Stimulated activated naive B cell treated with anti-CD40 and anti-IgM and Interleukin-4, amounts not matched to agents 10 μg/mL and 1 μg/mL and 100 μg/mL, for 72 hours (primary cell): ENCODE measurements at regions not wholly inside any gene's neighbourhood (a gene's known extent, or its start where the extent isn't known, plus 50 kb on each side); places are given as distances from the start of the nearest gene placed in this dataset.

Source experiments
- ATAC-seq, 2 donors: fragments of 150-1000 bp; cut with Tn5 transposase; replicated peaks; 2 replicates each; pipeline ENCODE4 v1.10.0; 2021; ENCODE audit warnings: moderate library complexity in 1 of 2
- DNase-seq: peaks from one replicate; pipeline ENCODE4 v3.0.0; 2021
- H3K27ac Mint-ChIP-seq: one replicate; pipeline ENCODE4 v1.8.0; 2022; ENCODE audit warnings: mild to moderate bottlenecking, mixed read lengths
- H3K27me3 Mint-ChIP-seq, 2 donors: one replicate each; pipeline ENCODE4 v1.8.0; 2022; ENCODE audit warnings: mixed read lengths in 2 of 2
- H3K36me3 Mint-ChIP-seq, 2 donors: one replicate each; pipeline ENCODE4 v1.8.0; 2022; ENCODE audit warnings: mixed read lengths in 2 of 2, mild to moderate bottlenecking in 1 of 2
- H3K4me1 Mint-ChIP-seq, 2 donors: one replicate each; pipeline ENCODE4 v1.8.0; 2022; ENCODE audit warnings: mixed read lengths in 2 of 2, mild to moderate bottlenecking in 1 of 2
- H3K4me3 Mint-ChIP-seq, 2 donors: one replicate each; pipeline ENCODE4 v1.8.0; 2022; ENCODE audit warnings: mild to moderate bottlenecking in 2 of 2, mixed read lengths in 2 of 2, moderate library complexity in 1 of 2
- H3K9me3 Mint-ChIP-seq, 2 donors: one replicate each; pipeline ENCODE4 v1.8.0; 2022; ENCODE audit warnings: mixed read lengths in 2 of 2, mild to moderate bottlenecking in 1 of 2

DNA sequence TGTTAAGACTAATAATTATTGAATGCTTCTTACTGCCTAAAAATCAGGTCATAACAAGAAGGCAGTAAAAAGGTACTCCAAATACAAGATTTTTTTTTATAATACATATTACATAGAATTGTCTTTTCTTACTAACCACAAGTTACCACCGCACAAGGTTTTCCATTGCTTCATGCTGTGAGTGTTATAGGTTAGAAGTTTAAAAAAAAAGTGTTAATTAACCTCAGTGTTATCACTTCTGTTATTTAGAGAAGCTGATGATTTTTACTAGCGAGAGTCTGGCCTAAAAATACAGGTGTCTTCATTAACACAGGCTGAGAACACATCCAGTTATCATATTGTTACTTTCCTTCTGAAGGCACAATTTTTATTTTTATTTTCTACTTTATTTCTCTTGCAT, 1281.9 kb upstream of the CELF2 start:
- DNase-seq, result no peak
- H3K36me3 Mint-ChIP-seq, result no peaks in the 10 kb centered on the region
- no peaks in the 10 kb centered on the region for H3K4me1 Mint-ChIP-seq
- H3K4me3 Mint-ChIP-seq, result no peak overlapping the region
- no peaks in the 10 kb centered on the region for H3K27me3 Mint-ChIP-seq
- H3K9me3 Mint-ChIP-seq, result no peaks in the 10 kb centered on the region
- no peak for ATAC-seq
- no peak overlapping the region for H3K27ac Mint-ChIP-seq

DNA sequence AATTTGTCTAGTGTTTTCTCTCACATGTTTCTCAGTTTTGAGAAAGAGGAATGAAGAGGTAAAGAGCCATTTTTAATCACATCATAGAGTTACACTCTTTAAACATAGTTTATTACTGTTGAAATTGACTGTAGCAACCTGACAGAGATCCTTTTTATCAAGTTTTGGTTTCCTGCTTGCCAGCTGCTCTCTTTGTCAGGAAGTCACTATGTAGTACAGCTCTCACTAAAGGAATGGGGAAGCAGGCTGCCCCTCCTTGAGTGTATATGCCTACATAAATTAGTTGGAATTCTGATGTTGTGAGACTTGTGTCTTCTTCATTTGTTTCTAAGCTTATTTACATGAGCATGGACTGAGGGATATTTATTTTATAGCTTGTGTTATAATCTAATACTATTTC, 1274.0 kb upstream of the CELF2 start:
- Mint-ChIP-seq H3K36me3 (no peaks in the 10 kb centered on the region), H3K9me3 (peaks cover 0 to 7% of the 10 kb centered on the region in 2 donors), H3K4me3 (no peak overlapping the region), H3K27me3 (no peaks in the 10 kb centered on the region), H3K27ac (no peak overlapping the region), H3K4me1 (no peaks in the 10 kb centered on the region)
- ATAC-seq (no peak), DNase-seq (no peak)

DNA sequence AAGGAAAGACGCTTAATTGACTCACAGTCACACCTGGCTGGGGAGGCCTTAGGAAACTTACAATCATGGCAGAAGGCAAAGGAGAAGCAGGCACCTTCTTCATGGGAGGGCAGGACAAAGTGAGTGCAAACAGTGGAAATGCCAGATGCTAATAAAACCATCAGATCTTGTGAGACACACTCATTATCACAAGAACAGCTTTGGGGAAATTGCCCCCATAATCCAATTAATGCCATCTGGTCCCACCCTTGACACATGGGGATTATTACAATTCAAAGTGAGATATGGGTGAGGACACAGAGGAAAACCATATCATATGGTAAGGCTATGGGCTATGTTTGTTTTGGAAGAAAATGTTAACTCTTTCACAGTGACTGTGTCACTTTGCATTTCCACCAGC, 1272.5 kb upstream of the CELF2 start:
- ATAC-seq (no peak), DNase-seq (no peak)
- H3K27me3 Mint-ChIP-seq, result no peaks in the 10 kb centered on the region
- H3K27ac Mint-ChIP-seq, result no peak overlapping the region
- no peaks in the 10 kb centered on the region for H3K36me3 Mint-ChIP-seq
- no peak overlapping the region for H3K4me3 Mint-ChIP-seq
- no peaks in the 10 kb centered on the region for H3K4me1 Mint-ChIP-seq
- H3K9me3 Mint-ChIP-seq, result peaks cover 0 to 7% of the 10 kb centered on the region in 2 donors

DNA sequence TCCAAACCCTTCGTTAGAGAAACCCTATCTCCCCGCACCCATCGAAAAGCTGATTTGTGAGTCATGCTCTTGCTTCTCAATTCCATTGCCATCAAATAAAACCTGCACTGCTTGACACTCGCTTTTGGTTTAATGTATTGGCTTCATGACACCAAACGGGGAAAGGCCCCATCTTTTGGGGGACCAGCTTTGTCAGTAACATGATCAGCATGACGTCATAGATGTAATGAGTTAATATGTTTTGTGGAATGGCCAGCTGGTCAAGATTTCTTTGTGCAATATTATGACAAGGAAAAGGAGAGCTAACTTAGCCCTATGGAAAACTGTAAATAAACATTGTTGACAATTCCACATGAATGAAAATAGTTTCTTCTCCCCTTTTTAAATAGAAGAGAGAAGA, 1260.5 kb upstream of the CELF2 start:
- Mint-ChIP-seq H3K27ac (no peak overlapping the region), H3K27me3 (no peaks in the 10 kb centered on the region)
- no peak for ATAC-seq

DNA sequence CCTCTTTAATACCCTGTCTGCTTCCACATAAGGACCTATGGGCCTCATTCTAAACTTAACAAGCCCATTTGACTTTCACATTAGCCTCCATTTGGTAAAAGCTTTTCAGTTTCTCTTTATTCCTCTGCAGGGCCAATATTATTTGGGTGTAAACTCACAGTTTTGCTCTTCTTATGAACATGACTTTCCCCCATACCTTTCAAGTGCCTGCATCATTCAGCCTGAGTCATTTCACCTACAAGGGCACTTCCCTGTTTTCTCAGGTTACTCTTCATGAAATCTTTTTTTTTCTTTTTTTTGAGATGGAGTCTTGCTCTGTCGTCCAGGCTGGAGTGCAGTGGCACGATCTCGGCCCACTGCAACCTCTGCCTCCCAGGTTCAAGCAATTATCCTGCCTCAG, 1258.1 kb upstream of the CELF2 start:
- Mint-ChIP-seq H3K27ac (no peak overlapping the region), H3K27me3 (no peaks in the 10 kb centered on the region), H3K36me3 (no peaks in the 10 kb centered on the region), H3K4me3 (no peak overlapping the region), H3K4me1 (no peaks in the 10 kb centered on the region), H3K9me3 (peaks cover 4 to 5% of the 10 kb centered on the region in 2 donors)
- ATAC-seq (no peak), DNase-seq (no peak)

More for the DNA sequence above, 1260.5 kb upstream of the CELF2 start:
- H3K4me3 Mint-ChIP-seq, result no peak overlapping the region
- H3K36me3 Mint-ChIP-seq, result no peaks in the 10 kb centered on the region
- no peak for DNase-seq
- peaks cover 4 to 5% of the 10 kb centered on the region in 2 donors for H3K9me3 Mint-ChIP-seq
- no peaks in the 10 kb centered on the region for H3K4me1 Mint-ChIP-seq

DNA sequence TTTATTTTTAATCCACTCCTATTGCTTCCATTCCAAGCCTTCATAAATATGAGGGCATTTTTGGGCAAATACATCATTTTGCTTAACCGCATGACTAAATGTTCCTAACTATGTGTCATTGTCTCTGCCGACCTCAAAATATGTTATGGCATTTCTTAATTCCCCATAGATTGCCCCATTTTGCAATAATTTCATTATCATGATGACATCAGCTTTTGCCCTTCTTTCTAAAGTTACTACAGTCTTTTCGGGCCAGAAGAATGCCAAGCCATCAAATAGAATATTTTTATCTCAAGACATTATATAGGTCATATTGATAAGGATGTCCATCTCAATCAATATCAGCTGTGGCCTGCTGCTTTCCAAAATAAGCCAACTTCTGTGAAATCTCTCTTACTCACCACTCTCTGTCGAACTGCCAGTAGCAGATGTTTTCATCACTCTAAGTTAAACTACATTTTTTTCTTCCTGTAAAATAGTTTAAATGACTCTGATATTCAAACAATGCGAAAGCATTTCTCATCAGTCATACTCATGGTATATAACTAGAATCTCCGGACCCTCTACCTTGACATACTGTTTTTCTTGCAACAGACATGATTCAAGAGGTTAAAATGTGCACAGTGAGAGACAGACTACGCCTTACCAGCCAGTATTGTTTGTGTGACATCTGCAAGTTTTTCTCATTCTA, 1254.6 kb upstream of the CELF2 start:
- H3K9me3 Mint-ChIP-seq, result peaks cover 5 to 8% of the 10 kb centered on the region in 2 donors
- no peak overlapping the region for H3K27ac Mint-ChIP-seq
- DNase-seq (no peak), ATAC-seq (no peak)
- no peak overlapping the region for H3K4me3 Mint-ChIP-seq
- no peaks in the 10 kb centered on the region for H3K36me3 Mint-ChIP-seq
- H3K4me1 Mint-ChIP-seq, result no peaks in the 10 kb centered on the region
- no peaks in the 10 kb centered on the region for H3K27me3 Mint-ChIP-seq

DNA sequence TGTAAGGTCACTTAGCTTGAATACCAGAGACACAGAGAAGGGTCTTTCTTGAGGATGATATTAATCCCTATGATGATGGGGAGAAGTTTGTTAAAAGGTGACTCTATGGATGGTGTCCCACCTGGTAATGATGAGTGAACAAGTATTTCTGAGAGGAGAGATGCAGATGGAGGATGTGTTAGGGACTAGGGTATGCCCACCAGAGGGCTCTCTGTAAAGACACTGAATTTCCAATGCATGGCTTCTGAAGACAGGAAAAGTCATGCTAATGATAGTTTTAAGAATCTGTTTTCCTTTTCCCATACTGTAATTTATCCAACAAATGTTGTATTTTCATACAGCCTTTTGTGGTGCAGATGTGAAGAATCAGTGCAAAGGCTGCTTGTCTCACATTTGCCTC, 1250.9 kb upstream of the CELF2 start:
- Mint-ChIP-seq H3K4me3 (no peak overlapping the region), H3K27ac (no peak overlapping the region), H3K27me3 (no peaks in the 10 kb centered on the region), H3K4me1 (no peaks in the 10 kb centered on the region), H3K36me3 (no peaks in the 10 kb centered on the region), H3K9me3 (peaks cover 0 to 5% of the 10 kb centered on the region in 2 donors)
- DNase-seq (no peak), ATAC-seq (no peak)

DNA sequence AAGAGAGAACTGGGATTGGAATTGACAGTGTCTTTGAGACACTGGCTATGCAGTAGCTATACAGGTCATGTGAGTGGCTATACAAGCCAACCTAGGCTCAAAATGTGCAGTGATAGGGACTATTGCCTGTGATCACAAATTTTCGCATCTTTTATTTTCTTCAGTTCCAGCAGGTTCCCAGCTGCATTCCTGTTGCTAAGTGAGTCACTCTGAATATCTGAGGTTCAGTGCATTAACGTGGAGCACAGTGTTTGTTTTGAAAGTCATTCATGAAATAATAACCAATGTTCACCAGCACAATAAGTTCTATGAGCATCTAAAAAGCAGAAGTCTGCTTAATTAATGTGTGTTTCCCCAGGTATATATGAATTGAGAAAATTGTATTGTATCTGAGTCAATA, 1236.0 kb upstream of the CELF2 start:
- no peaks in the 10 kb centered on the region for H3K4me1 Mint-ChIP-seq
- no peak for ATAC-seq
- no peak overlapping the region for H3K27ac Mint-ChIP-seq

DNA sequence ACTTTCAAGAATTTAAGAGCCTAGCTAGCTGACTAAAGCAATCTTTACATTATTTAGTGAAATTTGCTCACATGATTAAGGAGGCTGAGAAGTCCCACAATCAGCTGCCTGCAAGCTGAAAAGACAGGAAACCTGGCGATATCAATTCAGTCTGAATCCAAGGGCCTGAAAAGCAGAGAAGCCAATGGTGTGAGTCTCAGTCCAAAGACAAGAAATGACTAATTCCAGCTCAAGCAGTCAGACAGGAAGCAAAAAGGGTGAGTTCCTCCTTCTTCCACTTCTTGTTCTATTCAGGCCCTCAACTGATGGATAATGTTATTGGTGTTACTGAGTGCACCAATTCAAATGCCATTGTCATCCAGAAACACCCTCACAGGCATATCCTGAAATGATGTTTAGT, 1231.6 kb upstream of the CELF2 start:
- ATAC-seq, result no peak
- Mint-ChIP-seq H3K27ac (no peak overlapping the region), H3K4me1 (no peaks in the 10 kb centered on the region), H3K4me3 (no peak overlapping the region), H3K9me3 (no peaks in the 10 kb centered on the region), H3K27me3 (no peaks in the 10 kb centered on the region), H3K36me3 (no peaks in the 10 kb centered on the region)
- DNase-seq, result no peak

More for the DNA sequence above, 1236.0 kb upstream of the CELF2 start:
- Mint-ChIP-seq H3K4me3 (no peak overlapping the region), H3K9me3 (no peaks in the 10 kb centered on the region), H3K36me3 (no peaks in the 10 kb centered on the region), H3K27me3 (no peaks in the 10 kb centered on the region)
- no peak for DNase-seq

DNA sequence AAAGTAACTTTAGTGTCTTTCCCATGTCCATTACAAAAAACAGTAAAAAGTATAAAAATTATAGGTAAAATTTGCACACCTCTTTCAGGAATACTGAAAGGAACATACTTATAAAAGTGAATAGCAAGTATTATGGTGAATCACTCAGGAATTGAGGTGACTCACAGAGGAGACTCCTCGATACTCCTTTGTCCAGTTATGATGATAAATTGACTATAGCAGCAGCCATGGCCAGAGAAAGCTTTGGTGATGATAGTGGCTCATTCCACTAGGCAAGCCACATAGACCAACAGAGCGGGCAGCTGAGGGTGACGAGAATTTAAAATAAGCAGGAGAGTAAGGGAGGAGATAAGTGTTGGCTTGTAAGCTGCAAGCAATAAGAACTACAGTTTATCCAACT, 1231.1 kb upstream of the CELF2 start:
- no peaks in the 10 kb centered on the region for H3K9me3 Mint-ChIP-seq
- DNase-seq, result no peak

DNA sequence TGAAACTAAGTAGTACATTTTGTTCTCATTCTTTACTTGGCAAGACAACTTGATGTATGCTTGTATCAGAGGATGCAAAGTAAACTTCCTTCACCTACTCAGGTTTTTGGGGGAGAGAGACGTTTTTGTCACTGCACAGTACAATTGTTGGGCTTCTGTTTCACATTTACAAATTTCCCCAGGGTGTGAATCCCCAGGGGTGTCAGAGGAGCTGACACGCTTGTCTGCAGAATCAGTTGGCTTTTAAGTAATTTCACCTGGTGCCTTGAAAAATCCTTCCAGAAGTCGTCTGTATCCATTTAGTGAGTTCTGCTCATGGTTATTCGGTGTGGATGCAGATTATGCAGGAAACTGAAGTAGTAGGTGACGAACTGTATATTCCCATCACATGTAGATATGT, 1227.7 kb upstream of the CELF2 start:
- Mint-ChIP-seq H3K27ac (no peak overlapping the region), H3K9me3 (no peaks in the 10 kb centered on the region), H3K4me1 (no peaks in the 10 kb centered on the region), H3K36me3 (no peaks in the 10 kb centered on the region), H3K4me3 (no peak overlapping the region), H3K27me3 (no peaks in the 10 kb centered on the region)
- no peak for DNase-seq
- no peak for ATAC-seq

More for the DNA sequence above, 1231.1 kb upstream of the CELF2 start:
- H3K4me3 Mint-ChIP-seq, result no peak overlapping the region
- no peaks in the 10 kb centered on the region for H3K4me1 Mint-ChIP-seq
- H3K27ac Mint-ChIP-seq, result no peak overlapping the region
- no peaks in the 10 kb centered on the region for H3K27me3 Mint-ChIP-seq
- ATAC-seq, result no peak
- no peaks in the 10 kb centered on the region for H3K36me3 Mint-ChIP-seq

DNA sequence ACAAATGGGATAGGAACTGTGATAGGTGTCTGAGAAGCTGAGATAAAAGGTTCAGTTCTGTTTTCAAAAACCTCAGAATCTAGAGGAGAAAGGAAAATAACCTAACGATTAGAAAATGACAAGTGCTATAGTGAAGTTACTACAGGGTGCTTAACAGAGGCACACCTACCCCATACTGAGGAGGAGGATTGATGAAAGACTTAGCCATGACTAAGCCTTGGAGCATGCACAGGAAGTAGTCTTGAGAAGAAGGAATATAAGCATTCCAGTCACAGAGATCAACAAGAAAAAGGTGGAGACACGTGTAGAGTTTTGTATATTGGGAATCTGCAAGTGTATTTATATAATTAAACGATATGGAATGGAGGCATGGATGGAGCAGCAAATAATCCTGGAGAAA, 1225.5 kb upstream of the CELF2 start:
- H3K36me3 Mint-ChIP-seq, result no peaks in the 10 kb centered on the region
- no peak for ATAC-seq
- no peaks in the 10 kb centered on the region for H3K4me1 Mint-ChIP-seq
- no peak overlapping the region for H3K27ac Mint-ChIP-seq
- no peaks in the 10 kb centered on the region for H3K9me3 Mint-ChIP-seq
- no peaks in the 10 kb centered on the region for H3K27me3 Mint-ChIP-seq
- no peak overlapping the region for H3K4me3 Mint-ChIP-seq
- no peak for DNase-seq

DNA sequence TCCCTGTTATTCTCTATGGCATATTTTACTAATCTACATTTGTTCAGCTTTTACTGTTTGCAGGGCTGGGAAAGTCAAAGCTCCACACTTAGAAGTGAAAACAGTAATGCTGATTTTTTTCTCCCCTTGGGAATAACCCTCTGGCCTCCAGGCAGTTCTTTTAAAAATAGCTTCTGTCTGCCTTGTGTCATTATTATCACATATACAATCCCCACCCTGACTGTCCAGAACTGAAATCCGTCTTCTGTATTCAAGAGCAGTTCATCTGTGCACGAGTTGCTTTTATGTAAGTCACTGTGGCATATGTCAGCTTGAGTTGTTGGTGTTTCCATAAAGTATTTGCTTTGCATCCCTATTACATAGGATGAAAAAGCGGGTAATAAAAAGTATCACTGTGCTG, 1221.1 kb upstream of the CELF2 start:
- H3K9me3 Mint-ChIP-seq, result no peaks in the 10 kb centered on the region
- H3K27ac Mint-ChIP-seq, result no peak overlapping the region
- DNase-seq (no peak), ATAC-seq (no peak)
- H3K4me1 Mint-ChIP-seq, result peaks cover 3 to 19% of the 10 kb centered on the region in 2 donors
- no peaks in the 10 kb centered on the region for H3K36me3 Mint-ChIP-seq
- H3K4me3 Mint-ChIP-seq, result no peak overlapping the region
- H3K27me3 Mint-ChIP-seq, result no peaks in the 10 kb centered on the region

DNA sequence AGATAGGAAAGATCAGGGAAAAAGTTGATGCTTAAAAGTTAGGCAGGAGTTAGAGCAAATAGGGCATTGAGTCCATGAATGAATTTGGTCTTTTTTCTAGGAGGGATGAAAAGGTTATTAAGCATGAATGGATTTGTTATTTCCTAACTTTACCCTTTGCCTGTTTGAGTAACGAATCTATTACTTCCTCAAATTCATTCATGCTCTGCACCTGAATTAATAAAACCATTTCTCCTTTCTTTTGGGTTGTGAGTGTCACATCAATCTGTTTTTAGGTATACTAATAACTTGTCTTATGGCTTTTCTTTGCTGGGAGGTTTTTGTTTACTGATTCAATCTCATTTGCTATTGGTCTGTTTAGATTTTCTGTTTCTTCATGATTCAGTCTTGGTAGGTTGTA, 1217.7 kb upstream of the CELF2 start:
- DNase-seq (no peak), ATAC-seq (peak in 1 of 2 donors; percentile 52)
- H3K4me3 Mint-ChIP-seq, result no peak overlapping the region
- no peak overlapping the region for H3K27ac Mint-ChIP-seq
- no peaks in the 10 kb centered on the region for H3K36me3 Mint-ChIP-seq
- H3K27me3 Mint-ChIP-seq, result no peaks in the 10 kb centered on the region
- H3K9me3 Mint-ChIP-seq, result no peaks in the 10 kb centered on the region
- H3K4me1 Mint-ChIP-seq, result peaks cover 3 to 21% of the 10 kb centered on the region in 2 donors

DNA sequence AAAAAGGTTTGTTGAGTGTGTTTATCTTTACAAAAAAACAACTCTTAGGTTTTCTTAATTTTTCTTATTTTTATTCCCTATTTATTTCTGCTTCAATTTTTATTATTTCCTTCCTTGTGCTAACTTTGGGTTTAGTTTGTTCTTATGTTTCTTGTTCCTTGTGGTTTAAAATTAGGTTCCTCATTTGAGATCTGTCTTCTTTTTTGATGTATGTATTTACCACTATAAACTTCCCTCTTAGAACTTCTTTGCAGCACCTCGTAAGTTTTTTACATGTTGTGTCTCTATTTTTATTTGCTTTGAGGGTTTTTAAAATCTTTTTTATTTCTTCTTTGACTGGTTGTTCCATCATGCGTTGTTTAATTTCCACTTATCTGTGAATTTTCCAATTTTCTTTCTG, 1217.1 kb upstream of the CELF2 start:
- no peak for ATAC-seq
- no peaks in the 10 kb centered on the region for H3K36me3 Mint-ChIP-seq
- no peak for DNase-seq
- H3K27me3 Mint-ChIP-seq, result no peaks in the 10 kb centered on the region
- peaks cover 3 to 21% of the 10 kb centered on the region in 2 donors for H3K4me1 Mint-ChIP-seq
- no peak overlapping the region for H3K27ac Mint-ChIP-seq
- no peaks in the 10 kb centered on the region for H3K9me3 Mint-ChIP-seq
- H3K4me3 Mint-ChIP-seq, result no peak overlapping the region

DNA sequence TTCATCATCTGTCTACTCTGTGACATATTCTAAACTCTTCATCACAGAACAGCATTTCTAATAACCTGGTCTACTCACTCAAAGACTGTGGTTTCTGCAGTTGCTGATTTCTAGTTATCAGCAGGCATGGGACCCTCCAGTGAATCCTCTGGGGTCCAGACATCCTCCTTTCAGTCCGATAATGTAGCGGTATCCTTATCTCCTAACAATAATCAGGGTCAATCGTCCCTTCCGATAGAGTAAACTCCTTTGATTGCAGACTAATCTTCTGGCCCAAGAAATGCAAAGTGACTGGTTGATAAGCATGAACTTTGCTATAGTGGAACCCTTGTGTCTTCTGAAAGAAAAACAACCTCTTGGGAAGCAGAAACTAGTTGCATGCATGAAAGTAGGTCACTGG, 1209.8 kb upstream of the CELF2 start:
- DNase-seq (no peak), ATAC-seq (no peak)
- H3K36me3 Mint-ChIP-seq, result no peaks in the 10 kb centered on the region
- H3K9me3 Mint-ChIP-seq, result no peaks in the 10 kb centered on the region
- H3K4me3 Mint-ChIP-seq, result no peak overlapping the region
- H3K27ac Mint-ChIP-seq, result no peak overlapping the region
- H3K4me1 Mint-ChIP-seq, result no peaks in the 10 kb centered on the region
- H3K27me3 Mint-ChIP-seq, result no peaks in the 10 kb centered on the region
